Calu3 (cell line): ENCODE measurements at regions not wholly inside any gene's neighbourhood (a gene's known extent, or its start where the extent isn't known, plus 50 kb on each side); places are given as distances from the start of the nearest gene placed in this dataset.

Experiments
- BruUV-seq: library from RNA; stranded (reverse); fragments of 400-500 nt; replicated peaks from 2 replicates; lab custom pipeline; 2021; lab: Mats Ljungman, UMichigan
- CTCF ChIA-PET: fragments of 300-600 bp; sonication (Branson Sonifier 250); formaldehyde crosslinking; loops from one replicate; lab custom pipeline; 2022; ENCODE audit warnings: antibody characterized with exemption; lab: Charles Lee
- DNase-seq: peaks from one replicate; pipeline ENCODE4 v3.0.0; 2022
- H3K27ac Mint-ChIP-seq: one replicate; pipeline ENCODE4 v1.8.0; 2022; ENCODE audit warnings: mixed read lengths; ENCODE audit not compliant: unreplicated experiment
- H3K27me3 Mint-ChIP-seq: one replicate; pipeline ENCODE4 v1.8.0; 2022; ENCODE audit warnings: mixed read lengths; ENCODE audit not compliant: unreplicated experiment
- H3K36me3 Mint-ChIP-seq: one replicate; pipeline ENCODE4 v1.8.0; 2022; ENCODE audit warnings: mild to moderate bottlenecking, moderate library complexity, mixed read lengths; ENCODE audit not compliant: insufficient read depth, unreplicated experiment
- H3K4me1 Mint-ChIP-seq: one replicate; pipeline ENCODE4 v1.8.0; 2022; ENCODE audit warnings: mild to moderate bottlenecking, low read depth, mixed read lengths; ENCODE audit not compliant: unreplicated experiment
- H3K4me3 Mint-ChIP-seq: one replicate; pipeline ENCODE4 v1.8.0; 2022; ENCODE audit warnings: mild to moderate bottlenecking, low read depth, moderate library complexity, mixed read lengths; ENCODE audit not compliant: unreplicated experiment
- H3K9me3 Mint-ChIP-seq: one replicate; pipeline ENCODE4 v1.8.0; 2022; ENCODE audit warnings: low read depth, mixed read lengths; ENCODE audit not compliant: unreplicated experiment
- intact Hi-C: fragments of 100-400 bp; cut with micrococcal nuclease; formaldehyde crosslinking; loops from one replicate; pipeline ENCODE4 v1.10.0; 2022; ENCODE audit not compliant: unreplicated experiment
- TF ChIP-seq, protein P1 (sequence below): fragments of 200-600 bp; IDR thresholded peaks from one replicate; pipeline ENCODE4 v1.8.0; 2022; ENCODE audit warnings: antibody characterized with exemption; ENCODE audit not compliant: unreplicated experiment

DNA sequence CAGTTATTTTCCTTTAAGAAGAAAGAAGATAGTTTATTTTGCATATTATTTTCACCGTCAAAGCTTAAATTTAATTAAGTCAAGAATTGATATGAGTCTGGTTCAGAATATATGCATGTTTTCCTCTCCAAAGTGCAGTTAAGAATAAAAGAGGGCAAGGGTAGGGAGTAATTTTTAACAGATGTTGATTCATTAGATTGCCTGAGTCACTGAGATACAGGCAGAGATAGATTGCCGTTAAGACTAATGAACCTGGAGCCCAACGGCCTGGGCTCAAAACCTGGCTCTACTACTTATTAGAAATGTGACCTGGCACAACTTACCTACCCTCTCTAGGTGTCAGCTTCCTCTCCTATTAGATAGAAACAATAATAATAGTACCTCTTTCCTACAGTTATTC is 1037.4 kb upstream of the PABPC4L start:
- no peak for DNase-seq
- no peaks in the 10 kb centered on the region for H3K9me3 Mint-ChIP-seq
- intact Hi-C loops = no loop called here
- BruUV-seq = no TSS peak
- CTCF ChIA-PET = interaction anchor here (0.7 kb wide), 1 partner anchor 815 kb away, joined by 3 read pairs; no protein-coding TSS in a partner anchor
- H3K4me3 Mint-ChIP-seq = no peak overlapping the region
- H3K4me1 Mint-ChIP-seq = no peaks in the 10 kb centered on the region
- H3K36me3 Mint-ChIP-seq = no peaks in the 10 kb centered on the region
- no peak overlapping the region for H3K27ac Mint-ChIP-seq
- TF ChIP-seq, protein P1, sequence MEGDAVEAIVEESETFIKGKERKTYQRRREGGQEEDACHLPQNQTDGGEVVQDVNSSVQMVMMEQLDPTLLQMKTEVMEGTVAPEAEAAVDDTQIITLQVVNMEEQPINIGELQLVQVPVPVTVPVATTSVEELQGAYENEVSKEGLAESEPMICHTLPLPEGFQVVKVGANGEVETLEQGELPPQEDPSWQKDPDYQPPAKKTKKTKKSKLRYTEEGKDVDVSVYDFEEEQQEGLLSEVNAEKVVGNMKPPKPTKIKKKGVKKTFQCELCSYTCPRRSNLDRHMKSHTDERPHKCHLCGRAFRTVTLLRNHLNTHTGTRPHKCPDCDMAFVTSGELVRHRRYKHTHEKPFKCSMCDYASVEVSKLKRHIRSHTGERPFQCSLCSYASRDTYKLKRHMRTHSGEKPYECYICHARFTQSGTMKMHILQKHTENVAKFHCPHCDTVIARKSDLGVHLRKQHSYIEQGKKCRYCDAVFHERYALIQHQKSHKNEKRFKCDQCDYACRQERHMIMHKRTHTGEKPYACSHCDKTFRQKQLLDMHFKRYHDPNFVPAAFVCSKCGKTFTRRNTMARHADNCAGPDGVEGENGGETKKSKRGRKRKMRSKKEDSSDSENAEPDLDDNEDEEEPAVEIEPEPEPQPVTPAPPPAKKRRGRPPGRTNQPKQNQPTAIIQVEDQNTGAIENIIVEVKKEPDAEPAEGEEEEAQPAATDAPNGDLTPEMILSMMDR = no peak
- no peaks in the 10 kb centered on the region for H3K27me3 Mint-ChIP-seq

DNA sequence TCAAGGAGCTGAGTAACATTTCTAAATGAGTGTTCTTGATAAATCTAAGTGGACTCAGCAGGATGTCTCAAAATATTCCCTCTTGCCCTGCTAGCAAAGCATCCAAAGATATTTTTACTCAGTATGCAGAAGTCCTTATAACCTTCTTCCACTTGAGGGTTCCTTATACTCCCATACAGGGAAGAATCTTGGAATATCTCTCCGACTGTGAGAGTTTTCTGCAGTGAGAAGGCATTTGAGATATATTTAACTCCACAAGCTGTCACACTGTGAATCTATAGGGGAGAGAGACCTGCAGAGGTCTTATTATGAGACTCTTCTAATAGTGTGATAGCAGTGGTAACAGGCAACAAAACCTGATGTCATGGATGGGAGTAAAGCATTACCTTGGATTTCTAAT is 1034.5 kb upstream of the PABPC4L start:
- H3K4me1 Mint-ChIP-seq = no peaks in the 10 kb centered on the region
- no peaks in the 10 kb centered on the region for H3K36me3 Mint-ChIP-seq
- intact Hi-C loops = no loop called here
- H3K9me3 Mint-ChIP-seq = no peaks in the 10 kb centered on the region
- TF ChIP-seq, protein P1 = no peak
- H3K27me3 Mint-ChIP-seq = no peaks in the 10 kb centered on the region
- BruUV-seq = no TSS peak
- no peak for DNase-seq
- no peak overlapping the region for H3K27ac Mint-ChIP-seq
- H3K4me3 Mint-ChIP-seq = no peak overlapping the region
- CTCF ChIA-PET = no interaction called here

DNA sequence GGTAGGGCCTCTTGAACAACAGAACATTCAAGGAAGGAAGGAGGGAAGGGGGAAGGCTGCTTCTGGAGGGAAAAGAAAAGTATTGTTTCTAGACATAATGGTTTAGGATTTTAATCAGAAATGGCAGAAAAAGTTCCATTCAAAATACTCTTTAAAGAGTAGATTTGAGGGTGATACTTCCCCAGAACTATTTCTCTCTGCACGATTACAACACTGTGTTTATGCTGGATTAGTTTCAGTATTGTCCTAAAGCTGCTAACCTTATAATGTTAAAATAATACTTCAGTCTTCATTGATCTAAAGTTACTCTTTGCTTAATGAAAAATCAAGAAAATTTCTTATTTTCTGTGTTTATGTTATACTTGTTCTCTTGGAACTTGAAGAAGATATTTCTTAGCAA is 1026.3 kb upstream of the PABPC4L start:
- no peak for DNase-seq
- CTCF ChIA-PET = no interaction called here
- Mint-ChIP-seq H3K27ac (no peak overlapping the region), H3K9me3 (no peaks in the 10 kb centered on the region), H3K27me3 (no peaks in the 10 kb centered on the region), H3K4me1 (no peaks in the 10 kb centered on the region), H3K36me3 (no peaks in the 10 kb centered on the region), H3K4me3 (no peak overlapping the region)
- intact Hi-C loops = no loop called here
- BruUV-seq = no TSS peak
- TF ChIP-seq, protein P1 = no peak

DNA sequence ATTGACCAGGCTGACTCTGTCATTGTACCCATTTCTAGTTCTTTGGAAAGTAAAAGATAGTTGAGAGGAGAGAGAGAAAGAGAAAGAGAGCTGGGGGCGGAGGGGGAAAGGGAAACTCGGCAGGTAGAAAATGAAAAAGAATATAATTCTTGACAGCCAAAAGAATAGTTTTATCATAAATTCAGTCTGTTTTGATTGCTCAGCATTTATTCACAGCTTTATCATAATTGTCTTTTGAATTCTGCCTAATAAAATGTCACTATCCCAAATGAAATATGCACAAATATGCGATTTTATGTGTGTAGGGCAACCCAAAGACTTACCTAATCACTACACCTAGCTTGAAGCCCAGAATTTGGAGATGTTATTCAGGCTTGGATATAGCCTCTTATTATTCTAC is 1024.0 kb upstream of the PABPC4L start:
- Mint-ChIP-seq H3K4me3 (no peak overlapping the region), H3K4me1 (no peaks in the 10 kb centered on the region), H3K36me3 (no peaks in the 10 kb centered on the region), H3K27me3 (no peaks in the 10 kb centered on the region), H3K27ac (no peak overlapping the region), H3K9me3 (no peaks in the 10 kb centered on the region)
- BruUV-seq = no TSS peak
- intact Hi-C loops = no loop called here
- TF ChIP-seq, protein P1 = no peak
- no peak for DNase-seq
- CTCF ChIA-PET = no interaction called here
